ENCODE measurements at regions not wholly inside any gene's neighbourhood (a gene's known extent, or its start where the extent isn't known, plus 50 kb on each side); places are given as distances from the start of the nearest gene placed in this dataset.

GRCh38 chr13:78420814-78421213 lies 182.5 kb downstream of the POU4F1 start:
- TF ChIP-seq CTCF (IDR thresholded peaks at IDR 0.05; ENCODE audit: poor library complexity, severe bottlenecking): no peak
- no peak for TF ChIP-seq EZH2 (IDR thresholded peaks at IDR 0.05; ENCODE audit: borderline replicate concordance, insufficient read depth, low read length, poor library complexity, severe bottlenecking)
- no peak for TF ChIP-seq TAF1 (IDR thresholded peaks at IDR 0.05; ENCODE audit: low read depth)

Data from neural cell (in vitro differentiated cells).